ENCODE measurements at regions not wholly inside any gene's neighbourhood (a gene's known extent, or its start where the extent isn't known, plus 50 kb on each side); places are given as distances from the start of the nearest gene placed in this dataset.

DNA sequence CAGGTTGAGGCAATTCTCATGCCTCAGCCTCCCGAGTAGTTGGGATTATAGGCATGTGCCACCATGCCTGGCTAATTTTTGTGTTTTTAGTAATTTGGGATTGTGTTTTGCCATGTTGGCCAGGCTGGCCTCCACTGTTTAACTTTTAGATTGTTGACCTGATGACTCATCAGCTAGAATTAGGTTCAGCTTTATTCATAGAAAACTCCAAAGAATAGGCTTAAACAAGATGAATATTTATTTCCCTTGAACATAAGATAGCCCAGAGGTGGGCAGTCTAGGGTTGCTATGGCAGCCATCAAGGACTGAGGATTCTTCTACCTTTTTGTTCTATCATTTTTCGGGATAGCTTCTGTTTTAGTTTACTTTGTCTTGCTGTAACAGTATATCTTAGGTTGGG, 99.6 kb upstream of the SELENOK start:
- TF ChIP-seq EZH2 (IDR thresholded peaks at IDR 0.05; ENCODE audit: insufficient read depth, poor library complexity, severe bottlenecking) (no peak), EZH2phosphoT487 (IDR thresholded peaks at IDR 0.05; ENCODE audit: insufficient read depth, low read depth) (no peak)

All from GM23248 (cell line).